ENCODE measurements at regions not wholly inside any gene's neighbourhood (a gene's known extent, or its start where the extent isn't known, plus 50 kb on each side); places are given as distances from the start of the nearest gene placed in this dataset.

- 93% methylated on average over 4 of the region's 4 CpGs for WGBS, 2 donors
- DNase-seq (ENCODE audit: low spot score in 2 of 2): no peak
- H3K4me1 ChIP-seq: peaks cover 0 to 22% (median 8%) of the 10 kb centered on the region in 4 donors
- no peaks in the 10 kb centered on the region for H3K27me3 ChIP-seq
- H3K9me3 ChIP-seq: no peaks in the 10 kb centered on the region
- TF ChIP-seq POLR2A (IDR thresholded peaks at IDR 0.05): no peak
- TF ChIP-seq, protein P1, sequence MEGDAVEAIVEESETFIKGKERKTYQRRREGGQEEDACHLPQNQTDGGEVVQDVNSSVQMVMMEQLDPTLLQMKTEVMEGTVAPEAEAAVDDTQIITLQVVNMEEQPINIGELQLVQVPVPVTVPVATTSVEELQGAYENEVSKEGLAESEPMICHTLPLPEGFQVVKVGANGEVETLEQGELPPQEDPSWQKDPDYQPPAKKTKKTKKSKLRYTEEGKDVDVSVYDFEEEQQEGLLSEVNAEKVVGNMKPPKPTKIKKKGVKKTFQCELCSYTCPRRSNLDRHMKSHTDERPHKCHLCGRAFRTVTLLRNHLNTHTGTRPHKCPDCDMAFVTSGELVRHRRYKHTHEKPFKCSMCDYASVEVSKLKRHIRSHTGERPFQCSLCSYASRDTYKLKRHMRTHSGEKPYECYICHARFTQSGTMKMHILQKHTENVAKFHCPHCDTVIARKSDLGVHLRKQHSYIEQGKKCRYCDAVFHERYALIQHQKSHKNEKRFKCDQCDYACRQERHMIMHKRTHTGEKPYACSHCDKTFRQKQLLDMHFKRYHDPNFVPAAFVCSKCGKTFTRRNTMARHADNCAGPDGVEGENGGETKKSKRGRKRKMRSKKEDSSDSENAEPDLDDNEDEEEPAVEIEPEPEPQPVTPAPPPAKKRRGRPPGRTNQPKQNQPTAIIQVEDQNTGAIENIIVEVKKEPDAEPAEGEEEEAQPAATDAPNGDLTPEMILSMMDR (IDR thresholded peaks at IDR 0.05): no peak
- no peak for TF ChIP-seq EP300 (IDR thresholded peaks at IDR 0.05)
- H3K27ac ChIP-seq: no peak overlapping the region
- H3K36me3 ChIP-seq: no peaks in the 10 kb centered on the region
- no peak overlapping the region for H3K4me3 ChIP-seq
Observed at GRCh38 chr10:78867555-78867939, 201.2 kb upstream of the ZMIZ1 start.

- DNase-seq (ENCODE audit: low spot score in 2 of 2): no peak
- 92 to 100% methylated on average over 3 of the region's 3 CpGs for WGBS, 2 donors
- TF ChIP-seq POLR2A (IDR thresholded peaks at IDR 0.05): no peak
Observed at GRCh38 chr10:78868048-78868447, 200.7 kb upstream of the ZMIZ1 start.

GRCh38 chr10:78868456-78868855, 200.3 kb upstream of the ZMIZ1 start:
- Histone ChIP-seq H3K27me3 (no peaks in the 10 kb centered on the region), H3K4me1 (peaks cover 0 to 22% (median 8%) of the 10 kb centered on the region in 4 donors), H3K27ac (no peak overlapping the region), H3K4me3 (no peak overlapping the region), H3K9me3 (no peaks in the 10 kb centered on the region), H3K36me3 (no peaks in the 10 kb centered on the region)
- TF ChIP-seq POLR2A (IDR thresholded peaks at IDR 0.05): no peak
- 79 to 88% methylated on average over 5 of the region's 5 CpGs for WGBS, 2 donors
- DNase-seq (ENCODE audit: low spot score in 2 of 2): no peak

More at GRCh38 chr10:78868048-78868447, 200.7 kb upstream of the ZMIZ1 start:
- H3K4me3 ChIP-seq: no peak overlapping the region
- H3K27me3 ChIP-seq: no peaks in the 10 kb centered on the region
- no peaks in the 10 kb centered on the region for H3K9me3 ChIP-seq
- peaks cover 0 to 22% (median 8%) of the 10 kb centered on the region in 4 donors for H3K4me1 ChIP-seq
- no peaks in the 10 kb centered on the region for H3K36me3 ChIP-seq
- no peak overlapping the region for H3K27ac ChIP-seq

DNA sequence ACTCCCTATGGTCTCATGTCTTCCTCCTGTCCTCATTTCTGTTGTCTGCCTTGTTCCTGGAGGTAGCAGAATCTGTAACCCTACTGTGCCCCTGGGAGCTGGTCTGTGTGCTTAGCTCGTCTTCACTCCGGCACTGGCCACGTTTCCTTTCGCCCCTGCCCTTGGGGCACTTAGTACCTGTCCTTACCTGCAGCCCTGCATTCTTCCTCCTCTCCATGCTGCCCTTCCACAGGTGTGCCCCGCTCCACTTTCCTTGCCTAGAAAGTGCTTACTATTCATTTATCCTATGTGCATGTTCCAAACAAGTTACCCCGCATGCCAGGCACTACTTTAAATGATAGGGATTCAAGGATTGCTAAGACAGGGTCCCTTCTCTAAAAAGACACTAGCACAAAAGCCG, 199.9 kb upstream of the ZMIZ1 start:
- 97% methylated on average over 7 of the region's 7 CpGs for WGBS, 2 donors

GRCh38 chr10:78869508-78870454, 199.0 kb upstream of the ZMIZ1 start:
- DNase-seq (ENCODE audit: low spot score in 2 of 2): no peak

More for the DNA sequence above, 199.9 kb upstream of the ZMIZ1 start:
- no peak overlapping the region for H3K27ac ChIP-seq
- no peaks in the 10 kb centered on the region for H3K27me3 ChIP-seq
- DNase-seq (ENCODE audit: low spot score in 2 of 2): no peak
- TF ChIP-seq POLR2A (IDR thresholded peaks at IDR 0.05) (no peak), EP300 (IDR thresholded peaks at IDR 0.05) (no peak)
- TF ChIP-seq, protein P1 (IDR thresholded peaks at IDR 0.05): no peak
- H3K36me3 ChIP-seq: no peaks in the 10 kb centered on the region
- peaks cover 0 to 22% (median 8%) of the 10 kb centered on the region in 4 donors for H3K4me1 ChIP-seq
- no peak overlapping the region for H3K4me3 ChIP-seq
- H3K9me3 ChIP-seq: no peaks in the 10 kb centered on the region

More at GRCh38 chr10:78869508-78870454, 199.0 kb upstream of the ZMIZ1 start:
- 76 to 79% methylated on average over 23 of the region's 23 CpGs for WGBS, 2 donors
- H3K9me3 ChIP-seq: no peaks in the 10 kb centered on the region
- H3K4me1 ChIP-seq: peaks cover 0 to 22% (median 8%) of the 10 kb centered on the region in 4 donors
- H3K4me3 ChIP-seq: no peak overlapping the region
- H3K36me3 ChIP-seq: no peaks in the 10 kb centered on the region
- H3K27ac ChIP-seq: no peak overlapping the region
- no peaks in the 10 kb centered on the region for H3K27me3 ChIP-seq
- TF ChIP-seq, protein P1 (IDR thresholded peaks at IDR 0.05): no peak
- no peak for TF ChIP-seq EP300 (IDR thresholded peaks at IDR 0.05)
- no peak for TF ChIP-seq POLR2A (IDR thresholded peaks at IDR 0.05)

All from tibial nerve (tissue), 4 donors.